ENCODE measurements at regions not wholly inside any gene's neighbourhood (a gene's known extent, or its start where the extent isn't known, plus 50 kb on each side); places are given as distances from the start of the nearest gene placed in this dataset.
"Not testable (repeated sequence)": the region's sequence is repeated elsewhere in the genome, so short reads cannot be mapped to it uniquely, and the experiment has no call there.

GRCh38 chr5:1618296-1618865, 94.6 kb upstream of the LPCAT1 start:
- H3K27me3 ChIP-seq (ENCODE audit: low read length); H4K20me1 ChIP-seq (ENCODE audit: insufficient read depth, low read depth, low read length); H3K4me2 ChIP-seq (ENCODE audit: low read depth, low read length, poor library complexity, severe bottlenecking); H2AFZ ChIP-seq (ENCODE audit: low read length); H3K9me3 ChIP-seq (ENCODE audit: low read length); H3K4me3 ChIP-seq (ENCODE audit: low read length); H3K27ac ChIP-seq (ENCODE audit: low read length); H3K36me3 ChIP-seq (ENCODE audit: insufficient read depth, low read length); H3K79me2 ChIP-seq (ENCODE audit: low read length); DNase-seq; H3K9ac ChIP-seq (ENCODE audit: low read length); H3K9me2 ChIP-seq (replicated peaks; ENCODE audit: insufficient read depth, low read length); H3K4me1 ChIP-seq (ENCODE audit: low read length): not testable (repeated sequence)

GRCh38 chr5:1617236-1617755, 93.5 kb upstream of the LPCAT1 start:
- not testable (repeated sequence) for H3K4me3 ChIP-seq (ENCODE audit: low read length); H3K79me2 ChIP-seq (ENCODE audit: low read length); H3K4me2 ChIP-seq (ENCODE audit: low read depth, low read length, poor library complexity, severe bottlenecking); H3K9me3 ChIP-seq (ENCODE audit: low read length); DNase-seq; H3K27me3 ChIP-seq (ENCODE audit: low read length); H3K9me2 ChIP-seq (replicated peaks; ENCODE audit: insufficient read depth, low read length); H3K27ac ChIP-seq (ENCODE audit: low read length); H2AFZ ChIP-seq (ENCODE audit: low read length); H3K4me1 ChIP-seq (ENCODE audit: low read length); H3K9ac ChIP-seq (ENCODE audit: low read length); H3K36me3 ChIP-seq (ENCODE audit: insufficient read depth, low read length); H4K20me1 ChIP-seq (ENCODE audit: insufficient read depth, low read depth, low read length)

DNA sequence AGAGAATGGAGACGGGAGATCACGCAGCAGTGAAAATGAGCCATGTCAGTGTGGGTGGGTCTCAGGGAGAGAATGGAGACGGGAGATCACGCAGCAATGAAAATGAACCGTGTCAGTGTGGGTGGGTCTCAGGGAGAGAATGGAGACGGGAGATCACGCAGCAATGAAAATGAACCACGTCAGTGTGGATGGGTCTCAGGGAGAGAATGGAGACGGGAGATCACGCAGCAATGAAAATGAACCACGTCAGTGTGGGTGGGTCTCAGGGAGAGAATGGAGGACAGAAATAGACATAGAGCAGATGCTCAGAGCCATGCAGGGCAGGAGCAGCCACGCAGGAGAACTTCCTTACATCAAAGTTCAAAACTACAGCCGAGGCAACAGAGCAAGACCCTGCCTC, 89.8 kb upstream of the LPCAT1 start:
- not testable (repeated sequence) for H3K9me3 ChIP-seq (ENCODE audit: low read length); H3K4me2 ChIP-seq (ENCODE audit: low read depth, low read length, poor library complexity, severe bottlenecking); H3K4me1 ChIP-seq (ENCODE audit: low read length); H4K20me1 ChIP-seq (ENCODE audit: insufficient read depth, low read depth, low read length); H3K27me3 ChIP-seq (ENCODE audit: low read length); H3K9ac ChIP-seq (ENCODE audit: low read length); DNase-seq; H3K36me3 ChIP-seq (ENCODE audit: insufficient read depth, low read length); H3K4me3 ChIP-seq (ENCODE audit: low read length); H3K79me2 ChIP-seq (ENCODE audit: low read length); H2AFZ ChIP-seq (ENCODE audit: low read length); H3K9me2 ChIP-seq (replicated peaks; ENCODE audit: insufficient read depth, low read length); H3K27ac ChIP-seq (ENCODE audit: low read length)

DNA sequence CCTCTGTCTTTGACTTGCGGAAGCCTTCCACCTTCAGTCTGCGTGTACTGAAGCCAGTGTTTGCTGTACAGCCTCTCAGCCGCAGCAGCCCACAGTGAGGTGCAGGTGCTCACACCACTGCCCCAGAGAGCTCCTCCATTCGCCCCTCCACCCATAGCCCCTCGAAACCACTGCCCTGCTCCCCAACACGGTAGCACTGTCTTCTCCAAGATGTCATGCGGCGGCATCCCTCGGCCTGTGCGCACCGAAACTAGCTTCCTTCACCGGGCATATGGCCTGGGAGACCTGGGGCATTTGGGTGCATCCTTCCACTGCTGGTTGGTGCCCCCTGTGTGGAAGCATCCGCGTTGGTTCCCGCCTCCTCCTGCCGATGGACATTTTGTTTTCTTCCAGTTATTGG, 86.8 kb upstream of the LPCAT1 start:
- H3K79me2 ChIP-seq (ENCODE audit: low read length); H3K27me3 ChIP-seq (ENCODE audit: low read length); H3K4me1 ChIP-seq (ENCODE audit: low read length); H3K9me3 ChIP-seq (ENCODE audit: low read length); H3K4me2 ChIP-seq (ENCODE audit: low read depth, low read length, poor library complexity, severe bottlenecking); H4K20me1 ChIP-seq (ENCODE audit: insufficient read depth, low read depth, low read length); DNase-seq; H2AFZ ChIP-seq (ENCODE audit: low read length); H3K9me2 ChIP-seq (replicated peaks; ENCODE audit: insufficient read depth, low read length); H3K27ac ChIP-seq (ENCODE audit: low read length); H3K36me3 ChIP-seq (ENCODE audit: insufficient read depth, low read length); H3K9ac ChIP-seq (ENCODE audit: low read length); H3K4me3 ChIP-seq (ENCODE audit: low read length): not testable (repeated sequence)

DNA sequence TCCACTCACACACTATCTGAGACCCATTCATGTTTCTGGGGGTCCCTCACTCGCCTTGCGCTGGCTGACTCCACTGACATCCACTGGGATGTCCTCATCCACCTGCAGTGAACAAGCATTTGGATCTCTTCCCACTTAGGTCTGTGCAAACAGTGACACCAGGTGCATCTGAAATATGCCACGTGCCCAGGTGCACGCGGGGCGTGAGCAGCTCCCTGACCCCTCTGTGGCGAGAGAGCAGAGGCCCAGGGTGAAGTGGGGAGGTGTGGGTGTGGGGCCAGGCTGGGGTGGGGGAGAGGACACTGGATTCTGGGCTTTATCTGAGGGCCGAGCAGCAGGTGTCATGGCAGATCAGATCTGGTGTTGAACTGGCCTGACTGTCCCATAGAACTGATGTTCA, 85.4 kb upstream of the LPCAT1 start:
- H3K4me3 ChIP-seq (ENCODE audit: low read length); H3K4me2 ChIP-seq (ENCODE audit: low read depth, low read length, poor library complexity, severe bottlenecking); H3K27ac ChIP-seq (ENCODE audit: low read length); H3K79me2 ChIP-seq (ENCODE audit: low read length); H2AFZ ChIP-seq (ENCODE audit: low read length); H3K36me3 ChIP-seq (ENCODE audit: insufficient read depth, low read length); DNase-seq; H3K9me2 ChIP-seq (replicated peaks; ENCODE audit: insufficient read depth, low read length); H3K9me3 ChIP-seq (ENCODE audit: low read length); H3K27me3 ChIP-seq (ENCODE audit: low read length); H3K9ac ChIP-seq (ENCODE audit: low read length); H3K4me1 ChIP-seq (ENCODE audit: low read length); H4K20me1 ChIP-seq (ENCODE audit: insufficient read depth, low read depth, low read length): not testable (repeated sequence)

DNA sequence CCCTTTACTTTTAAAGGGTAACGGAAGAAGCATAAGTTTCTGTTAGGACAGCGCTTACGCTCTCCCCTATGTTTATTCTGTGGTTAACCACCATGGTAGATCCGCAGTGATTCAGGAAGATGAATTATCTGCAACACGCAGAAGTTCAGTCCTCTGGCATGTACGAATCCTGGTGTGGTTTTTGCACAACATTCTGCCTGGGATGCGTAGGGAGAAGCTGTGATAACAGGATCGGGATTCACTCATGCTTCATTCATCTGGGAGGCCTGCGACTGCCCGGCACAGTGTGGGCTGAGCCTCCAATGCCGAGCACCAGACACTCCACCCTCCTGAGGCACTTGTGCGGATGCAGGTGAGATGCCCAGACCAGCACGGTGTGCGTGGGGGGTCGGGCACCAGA, 84.6 kb upstream of the LPCAT1 start:
- H2AFZ ChIP-seq (ENCODE audit: low read length); H3K9ac ChIP-seq (ENCODE audit: low read length); H3K9me3 ChIP-seq (ENCODE audit: low read length); H3K4me3 ChIP-seq (ENCODE audit: low read length); H3K27me3 ChIP-seq (ENCODE audit: low read length); H3K79me2 ChIP-seq (ENCODE audit: low read length); H3K27ac ChIP-seq (ENCODE audit: low read length); H3K4me2 ChIP-seq (ENCODE audit: low read depth, low read length, poor library complexity, severe bottlenecking); H3K36me3 ChIP-seq (ENCODE audit: insufficient read depth, low read length); H3K4me1 ChIP-seq (ENCODE audit: low read length); DNase-seq; H4K20me1 ChIP-seq (ENCODE audit: insufficient read depth, low read depth, low read length); H3K9me2 ChIP-seq (replicated peaks; ENCODE audit: insufficient read depth, low read length): not testable (repeated sequence)

DNA sequence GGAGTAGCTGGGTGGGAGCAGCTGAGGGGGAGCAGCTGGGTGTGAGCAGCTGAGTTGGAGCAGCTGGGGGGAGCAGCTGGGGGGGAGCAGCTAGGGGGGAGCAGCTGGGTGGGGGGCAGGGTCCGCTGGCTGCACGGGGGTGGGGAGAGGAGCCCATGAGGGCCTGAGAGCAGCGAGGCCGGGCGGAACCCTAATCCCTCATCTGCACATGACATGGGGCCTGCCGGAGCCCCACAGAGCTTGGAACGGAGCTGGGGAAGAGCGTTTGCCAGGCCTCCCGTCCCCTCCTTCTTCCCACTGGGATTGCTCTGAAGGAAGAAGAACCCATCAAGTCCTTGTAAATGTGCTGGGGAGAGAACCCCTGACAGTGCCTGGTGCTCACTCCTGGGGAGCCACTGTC, 83.2 kb upstream of the LPCAT1 start:
- H3K27me3 ChIP-seq (ENCODE audit: low read length); H3K9ac ChIP-seq (ENCODE audit: low read length); DNase-seq; H3K36me3 ChIP-seq (ENCODE audit: insufficient read depth, low read length); H2AFZ ChIP-seq (ENCODE audit: low read length); H3K27ac ChIP-seq (ENCODE audit: low read length); H3K79me2 ChIP-seq (ENCODE audit: low read length); H3K9me3 ChIP-seq (ENCODE audit: low read length); H3K4me3 ChIP-seq (ENCODE audit: low read length); H4K20me1 ChIP-seq (ENCODE audit: insufficient read depth, low read depth, low read length); H3K4me1 ChIP-seq (ENCODE audit: low read length); H3K4me2 ChIP-seq (ENCODE audit: low read depth, low read length, poor library complexity, severe bottlenecking); H3K9me2 ChIP-seq (replicated peaks; ENCODE audit: insufficient read depth, low read length): not testable (repeated sequence)

DNA sequence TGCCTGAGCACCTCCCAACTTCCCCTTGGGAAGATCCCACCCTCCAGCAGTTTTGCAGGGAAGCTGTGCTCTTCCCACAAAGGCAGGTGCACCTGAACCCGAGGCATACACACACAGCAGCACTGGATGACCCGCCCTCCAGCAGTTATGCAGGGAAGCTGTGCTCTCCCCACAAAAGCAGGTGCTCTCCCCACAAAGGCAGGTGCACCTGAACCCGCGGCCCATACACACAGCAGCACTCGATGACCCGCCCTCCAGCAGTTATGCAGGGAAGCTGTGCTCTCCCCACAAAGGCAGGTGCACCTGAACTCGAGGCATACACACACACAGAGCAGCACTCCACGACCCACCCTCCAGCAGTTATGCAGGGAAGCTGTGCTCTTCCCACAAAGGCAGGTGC, 80.2 kb upstream of the LPCAT1 start:
- H3K27ac ChIP-seq (ENCODE audit: low read length); H4K20me1 ChIP-seq (ENCODE audit: insufficient read depth, low read depth, low read length); H3K4me2 ChIP-seq (ENCODE audit: low read depth, low read length, poor library complexity, severe bottlenecking); H3K9me2 ChIP-seq (replicated peaks; ENCODE audit: insufficient read depth, low read length); H3K9ac ChIP-seq (ENCODE audit: low read length); H3K4me1 ChIP-seq (ENCODE audit: low read length); H2AFZ ChIP-seq (ENCODE audit: low read length); H3K9me3 ChIP-seq (ENCODE audit: low read length); H3K79me2 ChIP-seq (ENCODE audit: low read length); H3K4me3 ChIP-seq (ENCODE audit: low read length); H3K27me3 ChIP-seq (ENCODE audit: low read length); H3K36me3 ChIP-seq (ENCODE audit: insufficient read depth, low read length); DNase-seq: not testable (repeated sequence)

- H3K4me1 ChIP-seq (ENCODE audit: low read length); H3K27ac ChIP-seq (ENCODE audit: low read length); H3K36me3 ChIP-seq (ENCODE audit: insufficient read depth, low read length); H3K4me2 ChIP-seq (ENCODE audit: low read depth, low read length, poor library complexity, severe bottlenecking); H3K79me2 ChIP-seq (ENCODE audit: low read length); H3K9me2 ChIP-seq (replicated peaks; ENCODE audit: insufficient read depth, low read length); H2AFZ ChIP-seq (ENCODE audit: low read length); H3K4me3 ChIP-seq (ENCODE audit: low read length); H3K9ac ChIP-seq (ENCODE audit: low read length); H4K20me1 ChIP-seq (ENCODE audit: insufficient read depth, low read depth, low read length); H3K9me3 ChIP-seq (ENCODE audit: low read length); H3K27me3 ChIP-seq (ENCODE audit: low read length): not testable (repeated sequence)
- DNase-seq, result peak; percentile 83
Observed at GRCh38 chr5:1601565-1601964, 77.8 kb upstream of the LPCAT1 start.

All from Karpas-422 (cell line).